Astrocyte (in vitro differentiated cells and primary cell): ENCODE measurements at regions not wholly inside any gene's neighbourhood (a gene's known extent, or its start where the extent isn't known, plus 50 kb on each side); places are given as distances from the start of the nearest gene placed in this dataset.

Experiments used
- DNase-seq: peaks from one replicate; pipeline ENCODE4 v3.0.0-alpha.2; 2010; ENCODE audit warnings: low read depth
- FAIRE-seq: peaks from 2 replicates; lab custom pipeline; 2011; peaks lifted over from hg19 to GRCh38; lab: Jason Lieb, UNC
- H2AFZ ChIP-seq: 2 replicates; pipeline ENCODE4 v1.6.0; 2012; ENCODE audit warnings: low read depth, low read length, inconsistent platforms
- H3K27ac ChIP-seq: 2 replicates; pipeline ENCODE4 v1.5.1; 2011; ENCODE audit warnings: low read depth, low read length, inconsistent platforms
- H3K27me3 ChIP-seq: 2 replicates; pipeline ENCODE4 v1.6.0; 2011; ENCODE audit warnings: low read length, inconsistent platforms; ENCODE audit not compliant: insufficient read depth
- H3K36me3 ChIP-seq: 2 replicates; pipeline ENCODE4 v1.5.1; 2011; ENCODE audit warnings: low read length, inconsistent platforms; ENCODE audit not compliant: insufficient read depth
- H3K4me1 ChIP-seq: 2 replicates; pipeline ENCODE4 v1.5.1; 2011; ENCODE audit warnings: low read length, inconsistent platforms; ENCODE audit not compliant: insufficient read depth
- H3K4me2 ChIP-seq: 2 replicates; pipeline ENCODE4 v1.6.0; 2012; ENCODE audit warnings: low read length, inconsistent platforms
- H3K4me3 ChIP-seq: 2 replicates; pipeline ENCODE4 v1.5.1; 2011; ENCODE audit warnings: low read depth, mild to moderate bottlenecking, low read length, inconsistent platforms; ENCODE audit not compliant: insufficient read depth
- H3K79me2 ChIP-seq: 2 replicates; pipeline ENCODE4 v1.6.0; 2012; ENCODE audit warnings: mild to moderate bottlenecking, low read length, inconsistent platforms; ENCODE audit not compliant: insufficient read depth
- H3K9ac ChIP-seq: 2 replicates; pipeline ENCODE4 v1.6.0; 2012; ENCODE audit warnings: mild to moderate bottlenecking, low read length, inconsistent platforms
- H3K9me3 ChIP-seq: 2 replicates; pipeline ENCODE4 v1.5.1; 2012; ENCODE audit warnings: low read depth, mild to moderate bottlenecking, low read length, inconsistent platforms; ENCODE audit not compliant: insufficient read depth
- H4K20me1 ChIP-seq: 2 replicates; pipeline ENCODE4 v1.6.0; 2012; ENCODE audit warnings: low read length, inconsistent platforms; ENCODE audit not compliant: insufficient read depth
- H3K27ac Mint-ChIP-seq: one replicate; pipeline ENCODE4 v1.8.0; 2021; ENCODE audit warnings: mild to moderate bottlenecking, mixed read lengths; ENCODE audit not compliant: unreplicated experiment
- H3K27me3 Mint-ChIP-seq: one replicate; pipeline ENCODE4 v1.8.0; 2021; ENCODE audit warnings: low read depth, mixed read lengths; ENCODE audit not compliant: unreplicated experiment
- H3K36me3 Mint-ChIP-seq: one replicate; pipeline ENCODE4 v1.8.0; 2021; ENCODE audit warnings: low read depth, mixed read lengths; ENCODE audit not compliant: unreplicated experiment
- H3K4me1 Mint-ChIP-seq: one replicate; pipeline ENCODE4 v1.8.0; 2021; ENCODE audit warnings: low read depth, mixed read lengths; ENCODE audit not compliant: unreplicated experiment
- H3K4me3 Mint-ChIP-seq: one replicate; pipeline ENCODE4 v1.8.0; 2021; ENCODE audit warnings: mild to moderate bottlenecking, moderate library complexity, mixed read lengths; ENCODE audit not compliant: unreplicated experiment
- H3K9me3 Mint-ChIP-seq: one replicate; pipeline ENCODE4 v1.8.0; 2021; ENCODE audit warnings: mild to moderate bottlenecking, mixed read lengths; ENCODE audit not compliant: unreplicated experiment
- CTCF ChIP-seq: IDR thresholded peaks from 2 replicates; pipeline ENCODE4 v1.5.1; 2011; ENCODE audit warnings: low read depth, mild to moderate bottlenecking, inconsistent platforms, low read length, moderate library complexity; ENCODE audit not compliant: insufficient read depth
- EZH2 ChIP-seq: IDR thresholded peaks from 2 replicates; pipeline ENCODE4 v1.6.1; 2012; ENCODE audit warnings: mild to moderate bottlenecking, low read length, inconsistent platforms; ENCODE audit not compliant: insufficient read depth

- Histone ChIP-seq H3K4me1 (no peaks in the 10 kb centered on the region), H3K79me2 (no peaks in the 10 kb centered on the region), H4K20me1 (no peaks in the 10 kb centered on the region), H3K27ac (no peak overlapping the region), H3K36me3 (no peaks in the 10 kb centered on the region), H3K9me3 (no peaks in the 10 kb centered on the region), H2AFZ (no peak overlapping the region), H3K4me2 (no peak overlapping the region), H3K9ac (no peak overlapping the region), H3K27me3 (no peaks in the 10 kb centered on the region), H3K4me3 (no peak overlapping the region)
- Mint-ChIP-seq H3K9me3 (no peaks in the 10 kb centered on the region), H3K4me3 (no peak overlapping the region), H3K4me1 (no peaks in the 10 kb centered on the region), H3K27ac (no peak overlapping the region), H3K36me3 (no peaks in the 10 kb centered on the region), H3K27me3 (peaks cover 52% of the 10 kb centered on the region)
- DNase-seq (no peak), FAIRE-seq (no peak)
- TF ChIP-seq EZH2 (no peak), CTCF (no peak)
Observed at GRCh38 chr4:8785656-8786142, 85.9 kb downstream of the HMX1 start.

DNA sequence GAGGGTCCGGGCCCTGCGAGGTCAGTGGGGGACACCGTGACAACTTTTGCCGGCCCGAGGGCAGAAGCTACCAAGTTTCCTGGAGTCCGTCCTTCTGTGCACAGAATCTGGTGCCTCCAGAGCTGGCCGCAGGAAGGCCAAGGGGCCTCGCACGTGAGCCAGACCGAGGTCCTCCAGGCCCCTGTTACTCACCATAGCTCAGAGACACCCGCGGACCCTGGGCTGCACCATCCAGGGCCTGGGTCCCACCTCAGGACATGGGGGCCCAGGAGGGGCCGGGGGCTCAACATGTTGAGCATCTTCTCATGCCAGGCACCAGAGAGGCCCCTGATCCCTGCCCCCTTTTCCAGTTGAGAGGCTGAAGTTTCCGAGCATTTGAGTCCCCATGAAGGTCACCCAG, 87.9 kb downstream of the HMX1 start:
- Histone ChIP-seq H3K9me3 (no peaks in the 10 kb centered on the region), H3K9ac (no peak overlapping the region), H2AFZ (no peak overlapping the region), H4K20me1 (no peaks in the 10 kb centered on the region), H3K36me3 (no peaks in the 10 kb centered on the region), H3K4me3 (no peak overlapping the region), H3K27ac (no peak overlapping the region), H3K4me2 (no peak overlapping the region), H3K4me1 (no peaks in the 10 kb centered on the region), H3K79me2 (no peaks in the 10 kb centered on the region), H3K27me3 (no peaks in the 10 kb centered on the region)
- Mint-ChIP-seq H3K9me3 (no peaks in the 10 kb centered on the region), H3K36me3 (no peaks in the 10 kb centered on the region), H3K27ac (no peak overlapping the region), H3K4me1 (no peaks in the 10 kb centered on the region), H3K27me3 (peaks cover 44% of the 10 kb centered on the region), H3K4me3 (no peak overlapping the region)
- FAIRE-seq (no peak), DNase-seq (no peak)
- TF ChIP-seq CTCF, result no peak
- no peak for TF ChIP-seq EZH2

GRCh38 chr4:8782135-8782534, 89.5 kb downstream of the HMX1 start:
- Mint-ChIP-seq H3K4me1 (peaks cover 3% of the 10 kb centered on the region), H3K27ac (no peak overlapping the region), H3K4me3 (no peak overlapping the region), H3K9me3 (no peaks in the 10 kb centered on the region), H3K27me3 (peaks cover 34% of the 10 kb centered on the region), H3K36me3 (no peaks in the 10 kb centered on the region)
- no peak overlapping the region for H2AFZ ChIP-seq
- H3K36me3 ChIP-seq, result no peaks in the 10 kb centered on the region
- H3K4me1 ChIP-seq, result no peaks in the 10 kb centered on the region
- TF ChIP-seq EZH2, result no peak
- TF ChIP-seq CTCF, result no peak
- no peak overlapping the region for H3K4me3 ChIP-seq
- no peak for FAIRE-seq
- no peaks in the 10 kb centered on the region for H3K79me2 ChIP-seq
- H4K20me1 ChIP-seq, result no peaks in the 10 kb centered on the region
- H3K9me3 ChIP-seq, result no peaks in the 10 kb centered on the region
- H3K27me3 ChIP-seq, result no peaks in the 10 kb centered on the region
- no peak for DNase-seq
- no peak overlapping the region for H3K27ac ChIP-seq
- H3K9ac ChIP-seq, result no peak overlapping the region
- no peak overlapping the region for H3K4me2 ChIP-seq
